Fibroblast of skin of left quadriceps (primary cell): ENCODE measurements at regions not wholly inside any gene's neighbourhood (a gene's known extent, or its start where the extent isn't known, plus 50 kb on each side); places are given as distances from the start of the nearest gene placed in this dataset.
"Not testable (repeated sequence)": the region's sequence is repeated elsewhere in the genome, so short reads cannot be mapped to it uniquely, and the experiment has no call there.

Experiments
- DNase-seq, 2 experiments: peaks; one replicate each; pipeline ENCODE4 v3.0.0-alpha.2; 2013; ENCODE audit warnings: low read depth in 2 of 2

DNA sequence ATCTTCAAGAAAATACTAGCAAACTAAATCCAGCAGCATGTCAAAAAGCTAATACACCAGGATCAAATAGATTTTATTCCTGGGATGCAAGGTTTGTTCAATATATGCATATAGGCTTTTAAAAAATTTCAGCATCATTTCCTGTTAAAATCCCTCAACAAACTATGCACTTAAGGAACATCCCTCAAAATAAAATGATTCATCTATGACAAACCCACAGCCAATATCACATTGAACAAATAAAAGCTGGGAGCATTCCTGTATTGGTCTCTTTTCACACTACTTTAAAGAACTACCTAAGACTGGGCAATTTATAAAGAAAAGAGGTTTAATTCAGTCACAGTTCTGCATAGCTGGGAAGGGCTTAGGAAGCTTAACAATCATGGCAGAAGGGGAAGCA, 726.7 kb downstream of the GRXCR1 start:
- no peak for DNase-seq

DNA sequence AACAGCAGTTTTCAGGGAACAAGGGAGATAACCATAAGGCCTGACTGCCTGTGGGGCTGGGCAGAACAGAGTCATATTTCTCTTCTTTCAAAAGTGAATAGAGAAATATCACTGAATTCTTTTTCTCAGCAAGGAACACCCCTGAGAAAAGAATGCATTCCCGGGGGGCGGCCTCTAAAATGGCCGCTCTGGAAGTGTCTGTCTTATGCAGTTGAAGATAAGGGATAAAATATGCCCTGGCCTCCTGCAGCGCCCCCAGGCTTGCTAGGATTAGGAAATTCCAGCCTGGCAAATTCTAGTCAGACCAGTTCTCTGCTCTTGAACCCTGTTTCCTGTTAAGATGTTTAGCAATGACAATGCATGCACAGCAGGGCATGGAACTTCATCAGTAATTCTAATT, 745.4 kb downstream of the GRXCR1 start:
- not testable (repeated sequence) for DNase-seq

DNA sequence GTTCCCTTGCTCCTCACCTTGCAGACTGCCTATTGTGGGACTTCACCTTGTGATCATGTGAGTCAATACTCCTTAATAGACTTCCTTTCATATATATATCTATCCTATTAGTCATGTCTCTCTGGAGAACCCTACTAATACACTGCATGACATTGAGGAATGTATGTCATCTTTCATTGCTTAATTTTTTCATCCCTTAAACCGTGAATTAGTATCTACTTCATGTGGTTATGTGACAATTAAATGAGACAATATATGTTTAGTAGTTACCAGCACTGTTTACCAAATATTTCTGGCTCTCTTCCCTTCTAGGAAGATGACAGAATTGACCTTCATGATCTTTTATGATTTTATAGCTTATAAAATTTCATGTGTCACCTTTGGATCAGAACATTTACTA, 759.5 kb downstream of the GRXCR1 start:
- no peak for DNase-seq

DNA sequence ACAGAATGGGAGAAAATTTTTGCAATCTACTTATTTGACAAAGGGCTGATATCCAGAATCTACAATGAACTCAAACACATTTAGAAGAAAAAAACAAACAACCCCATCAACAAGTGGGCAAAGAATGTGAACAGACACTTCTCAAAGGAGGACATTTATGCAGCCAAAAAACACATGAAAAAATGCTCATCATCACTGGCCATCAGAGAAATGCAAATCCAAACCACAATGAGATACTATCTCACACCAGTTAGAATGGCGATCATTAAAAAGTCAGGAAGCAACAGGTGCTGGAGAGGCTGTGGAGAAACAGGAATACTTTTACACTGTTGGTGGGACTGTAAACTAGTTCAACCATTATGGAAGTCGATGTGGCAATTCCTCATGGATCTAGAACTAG, 767.0 kb downstream of the GRXCR1 start:
- DNase-seq: not testable (repeated sequence)

DNA sequence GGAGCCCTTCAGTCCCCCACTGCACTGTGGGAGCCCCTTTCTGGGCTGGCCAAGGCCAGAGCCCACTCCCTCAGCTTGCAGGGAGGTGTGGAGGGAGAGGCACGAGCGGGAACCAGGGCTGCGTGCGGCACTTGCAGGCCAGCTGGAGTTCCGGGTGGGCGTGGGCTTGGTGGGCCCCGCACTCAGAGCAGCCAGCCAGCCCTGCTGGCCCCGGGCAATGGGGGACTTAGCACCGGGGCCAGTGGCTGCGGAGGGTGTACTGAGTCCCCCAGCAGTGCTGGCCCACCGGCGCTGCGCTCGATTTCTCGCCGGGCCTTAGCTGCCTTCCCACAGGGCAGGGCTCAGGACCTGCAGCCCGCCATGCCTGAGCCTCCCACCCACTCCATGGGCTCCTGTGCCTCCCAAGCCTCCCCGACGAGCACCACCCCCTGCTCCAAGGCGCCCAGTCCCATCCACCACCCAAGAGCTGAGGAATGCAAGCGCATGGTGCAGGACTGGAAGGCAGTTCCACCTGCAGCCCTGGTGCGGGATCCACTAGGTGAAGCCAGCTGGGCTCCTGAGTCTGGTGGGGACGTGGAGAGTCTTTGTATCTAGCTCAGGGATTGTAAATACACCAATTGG, 776.2 kb downstream of the KCTD8 start:
- DNase-seq: not testable (repeated sequence)

DNA sequence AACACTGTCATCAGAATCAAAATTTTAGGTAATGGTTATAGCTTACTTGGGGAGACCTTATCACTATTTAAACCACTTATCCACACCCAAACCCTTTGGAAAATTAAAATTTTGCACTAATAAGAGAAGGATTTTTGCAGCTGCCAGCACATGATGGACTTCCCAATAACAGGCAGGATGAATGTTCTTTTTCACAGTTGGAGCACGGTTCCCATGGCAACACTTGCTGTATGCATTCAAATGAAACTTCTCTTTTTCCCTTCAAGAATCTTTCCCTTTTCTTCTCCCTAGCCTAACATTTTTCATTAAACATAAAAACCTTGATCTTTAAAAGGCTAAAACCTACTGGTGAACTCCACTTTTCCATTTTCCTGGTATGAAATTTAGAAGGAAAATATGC, 768.2 kb downstream of the KCTD8 start:
- no peak for DNase-seq

DNA sequence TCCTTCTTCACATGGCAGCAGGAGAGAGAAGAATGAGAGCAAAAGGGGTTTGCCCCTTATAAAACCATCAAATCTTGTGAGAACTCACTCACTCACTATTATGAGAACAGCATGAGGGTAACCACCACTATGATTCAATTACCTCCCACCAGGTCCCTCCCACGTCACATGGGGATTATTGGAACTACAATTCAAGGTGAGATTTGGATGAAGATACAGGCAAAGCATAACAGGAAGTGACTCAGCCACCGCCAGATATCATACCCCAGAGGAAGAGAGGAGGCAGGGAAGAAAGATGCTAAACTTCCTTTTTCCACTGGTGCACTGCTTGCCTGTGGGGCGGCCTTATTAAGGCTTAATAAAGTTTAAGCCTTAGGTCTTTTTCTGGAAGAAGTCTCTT, 766.1 kb downstream of the KCTD8 start:
- DNase-seq: no peak

DNA sequence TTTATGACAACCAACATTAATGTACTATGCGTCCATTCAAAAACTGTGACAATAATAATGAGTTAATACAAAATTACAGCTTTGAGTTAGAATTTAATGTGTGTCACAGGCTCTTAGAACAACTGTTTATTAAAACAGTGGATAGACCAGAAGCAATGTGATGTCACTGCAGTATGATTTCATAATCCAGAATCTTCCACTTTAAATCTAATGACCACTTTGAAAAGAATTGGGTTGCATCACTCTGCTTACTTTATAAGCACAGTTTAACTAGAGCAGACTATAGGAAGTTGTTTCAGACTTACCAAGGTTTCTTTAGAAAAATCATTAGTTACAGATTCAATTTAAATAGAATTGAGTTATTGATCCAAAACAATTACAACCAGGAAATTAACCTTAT, 758.5 kb downstream of the KCTD8 start:
- no peak for DNase-seq

DNA sequence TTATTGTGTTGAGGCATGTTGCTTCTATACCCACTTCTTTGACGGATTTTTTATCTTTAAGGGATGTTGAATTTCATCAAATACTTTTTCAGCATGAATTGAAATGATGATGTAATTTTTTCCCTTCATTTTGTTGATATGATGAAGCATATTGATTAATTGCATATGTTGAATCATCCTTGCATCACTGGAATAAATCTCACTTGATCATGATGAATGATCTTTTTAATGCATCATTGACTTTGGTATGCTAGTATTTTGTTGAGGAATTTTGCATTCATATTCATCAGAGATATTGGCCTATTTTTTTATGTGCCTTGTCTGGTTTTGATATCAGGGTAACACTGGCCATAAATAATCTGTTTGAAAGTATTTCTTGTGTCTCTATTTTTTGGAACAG, 754.7 kb downstream of the KCTD8 start:
- DNase-seq: no peak

DNA sequence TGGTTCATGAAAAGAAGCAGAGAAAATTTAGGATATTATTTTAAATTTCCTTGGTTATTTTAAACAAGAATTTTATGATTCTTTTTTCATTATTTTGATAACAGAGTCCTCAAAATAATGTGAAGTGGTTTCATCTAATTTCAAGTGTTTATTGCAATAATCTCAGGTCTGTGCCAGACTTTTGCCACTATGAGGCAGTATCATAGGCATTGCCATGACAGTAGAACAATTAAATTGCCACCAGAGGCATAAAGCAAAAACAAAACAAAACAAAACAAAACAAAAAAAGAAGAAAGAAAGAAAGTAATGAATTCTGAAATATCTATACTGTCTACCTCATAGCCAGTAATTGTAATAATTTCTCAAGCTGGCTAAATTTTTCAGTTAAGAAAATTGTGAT, 739.2 kb downstream of the KCTD8 start:
- no peak for DNase-seq

DNA sequence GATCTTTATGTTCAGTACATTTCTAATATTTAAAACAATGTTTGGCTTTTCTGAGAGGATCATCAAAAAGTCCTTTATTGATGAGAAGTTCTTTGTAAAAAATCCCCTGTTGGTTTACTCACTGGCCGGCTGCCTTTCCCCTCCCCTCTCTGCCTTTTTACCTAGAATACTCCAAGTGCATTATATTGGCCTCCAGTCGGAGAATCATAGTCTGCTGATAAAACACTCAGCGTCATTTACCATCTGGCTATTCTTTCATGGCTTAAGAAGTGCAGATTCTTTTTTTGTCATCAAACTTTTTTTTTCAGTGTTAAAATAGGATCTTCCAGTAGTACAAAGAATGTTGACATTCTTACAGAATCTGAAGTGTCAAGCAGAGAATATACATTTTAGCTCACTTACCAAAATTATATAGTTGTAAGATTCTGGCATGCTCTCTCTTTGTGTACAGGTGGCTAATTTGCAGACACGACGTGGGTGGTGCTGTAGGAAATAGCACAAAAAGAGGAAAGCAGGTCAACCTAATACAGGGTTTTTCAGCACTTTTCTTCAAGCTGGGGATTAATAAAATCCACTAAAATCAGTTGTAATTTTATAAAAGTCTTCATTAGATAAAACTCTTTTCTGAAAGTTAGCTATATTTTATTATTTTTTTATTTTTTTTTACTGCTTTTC, 731.8 kb downstream of the KCTD8 start:
- no peak for DNase-seq

DNA sequence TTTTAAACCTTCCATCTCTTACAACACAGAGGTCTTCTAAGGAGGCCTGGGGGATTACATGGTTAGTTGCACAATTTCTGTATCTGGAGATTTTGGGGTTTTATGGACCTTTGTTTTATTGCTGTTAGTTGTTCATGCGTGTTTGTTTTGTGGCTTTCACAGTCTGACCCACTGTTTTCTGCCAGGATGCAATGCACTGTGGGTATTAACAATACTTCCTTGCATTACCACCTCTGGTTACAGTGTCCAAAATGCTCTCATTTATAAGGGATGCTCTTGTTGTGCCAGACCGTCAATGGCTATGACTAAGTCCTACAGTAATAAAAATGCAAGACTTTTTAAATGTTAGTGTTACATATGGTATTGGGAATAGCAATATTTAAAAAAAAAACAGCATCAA, 730.2 kb downstream of the KCTD8 start:
- DNase-seq: no peak

DNA sequence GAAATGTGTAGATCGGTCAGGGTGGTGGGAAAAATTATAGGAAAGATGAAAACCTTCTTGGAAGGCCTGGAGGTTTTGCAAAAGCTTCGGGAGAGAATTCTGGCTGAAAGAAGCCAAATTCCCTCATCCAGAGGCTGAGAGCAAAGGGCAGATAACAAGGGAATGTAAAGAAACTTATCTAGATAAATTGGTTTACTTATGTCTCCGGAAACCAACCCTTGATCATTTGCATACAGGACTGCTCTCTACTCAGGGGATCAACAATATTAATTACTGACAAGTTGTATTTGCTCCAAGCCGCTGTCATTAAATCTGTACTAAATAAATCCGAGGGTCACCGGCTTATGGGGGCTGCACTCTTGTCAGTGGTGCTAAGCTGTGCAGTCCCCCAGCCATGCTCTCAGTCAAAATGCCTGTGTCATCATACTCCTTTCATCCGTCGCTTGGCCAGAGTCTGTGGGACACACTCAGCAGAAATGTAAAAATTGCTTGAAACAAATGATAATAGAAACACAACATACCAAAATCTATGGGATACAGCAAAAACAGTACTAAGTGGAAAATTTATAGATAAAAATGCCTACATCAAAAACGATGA, 715.7 kb downstream of the KCTD8 start:
- DNase-seq: no peak

DNA sequence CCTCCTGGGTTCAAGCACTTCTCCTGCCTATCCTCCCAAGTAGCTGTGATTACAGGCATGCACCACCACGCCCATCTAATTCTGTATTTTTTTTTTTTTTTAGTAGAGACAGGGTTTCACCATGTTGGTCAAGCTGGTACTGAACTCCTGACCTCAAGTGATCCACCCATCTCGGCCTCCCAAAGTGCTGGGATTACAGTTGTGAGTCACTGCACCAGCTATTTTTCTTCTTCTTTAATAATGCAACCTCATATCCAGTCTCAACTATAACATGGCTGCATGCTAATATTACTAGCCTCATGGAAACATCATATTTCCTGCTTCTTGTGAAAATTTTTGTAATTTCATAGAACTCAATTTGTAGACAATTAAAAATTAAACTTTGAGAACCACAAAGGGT, 706.5 kb downstream of the KCTD8 start:
- no peak for DNase-seq

DNA sequence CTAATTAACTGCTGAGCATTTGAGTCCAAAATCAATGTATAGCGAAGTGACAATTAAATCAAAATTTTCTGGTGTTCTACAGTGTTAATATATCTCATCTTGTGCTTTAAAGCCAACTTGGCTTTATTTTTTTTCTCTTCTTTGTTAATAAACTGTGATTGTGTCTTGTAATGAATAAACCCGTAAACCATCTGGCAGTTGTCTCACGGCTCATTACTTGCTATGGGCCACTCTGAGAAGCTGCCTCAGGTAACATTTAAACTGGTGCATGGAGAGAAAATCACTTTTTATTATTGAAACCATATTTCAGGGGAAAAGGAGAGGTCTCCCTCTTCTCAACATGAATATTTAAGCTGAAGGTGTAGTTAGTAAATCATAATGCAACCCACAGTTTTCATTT, 694.0 kb downstream of the KCTD8 start:
- no peak for DNase-seq

DNA sequence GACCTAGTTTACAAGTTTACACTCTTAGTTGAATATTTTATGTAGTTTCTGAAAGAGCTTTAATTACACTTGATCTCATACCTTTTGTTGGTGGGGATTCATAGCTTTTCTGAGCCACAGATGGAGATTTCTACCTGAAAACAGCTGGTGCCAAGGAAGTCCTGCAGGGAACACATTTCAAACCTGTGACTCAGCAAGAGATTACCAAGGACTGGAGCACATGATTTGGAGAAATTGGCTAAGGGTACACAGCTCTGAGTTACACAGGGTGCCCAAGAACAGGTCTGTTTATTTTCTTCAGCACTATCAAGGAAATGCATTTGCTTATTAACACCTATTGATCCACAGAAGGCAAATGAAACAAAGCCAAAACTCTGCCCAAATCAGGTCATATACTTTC, 691.5 kb downstream of the KCTD8 start:
- no peak for DNase-seq

DNA sequence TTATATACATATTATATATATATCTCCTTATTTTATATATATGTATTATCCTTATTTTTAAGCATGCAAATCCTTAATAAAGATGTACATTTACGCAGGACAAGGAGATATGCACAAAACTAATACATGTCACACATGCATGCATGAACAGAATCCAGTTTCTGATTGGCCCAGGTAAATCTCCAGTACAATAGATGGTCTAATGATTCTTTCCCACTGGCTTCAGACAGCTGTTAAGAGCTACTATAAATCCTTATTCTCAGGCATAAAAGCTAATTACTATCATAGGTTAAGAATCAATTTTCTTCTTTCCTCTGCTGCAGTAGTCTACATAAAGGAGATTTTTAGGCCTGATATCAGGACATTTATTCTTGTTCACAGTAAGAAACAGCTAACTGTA, 689.8 kb downstream of the KCTD8 start:
- no peak for DNase-seq

DNA sequence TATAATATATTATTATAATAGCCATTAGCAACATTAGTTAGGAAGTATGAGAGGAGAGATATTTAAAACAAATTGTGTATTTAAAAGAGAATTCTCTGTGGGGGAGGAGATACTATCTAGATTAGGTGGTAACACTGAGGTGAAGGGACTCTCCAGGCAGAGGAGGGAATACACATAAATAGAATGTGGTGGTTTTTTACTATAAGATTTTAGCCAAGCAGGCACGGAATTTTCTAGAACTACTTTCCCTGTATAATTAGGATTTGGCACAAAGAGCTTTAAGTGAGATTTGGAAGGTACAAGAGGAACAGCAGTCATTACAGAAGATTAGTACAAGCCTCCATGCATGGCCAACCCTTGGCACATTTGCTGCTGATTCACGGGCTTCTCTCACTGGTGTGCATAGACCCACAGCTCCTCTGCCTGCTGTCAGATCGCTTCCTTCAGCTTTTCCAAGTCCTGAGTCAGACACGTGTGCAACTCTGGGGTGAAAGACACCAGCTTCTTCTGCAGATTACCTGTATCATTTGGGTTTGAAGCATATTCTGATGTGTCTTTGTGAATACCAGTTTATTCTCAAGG, 685.5 kb downstream of the KCTD8 start:
- DNase-seq: no peak

DNA sequence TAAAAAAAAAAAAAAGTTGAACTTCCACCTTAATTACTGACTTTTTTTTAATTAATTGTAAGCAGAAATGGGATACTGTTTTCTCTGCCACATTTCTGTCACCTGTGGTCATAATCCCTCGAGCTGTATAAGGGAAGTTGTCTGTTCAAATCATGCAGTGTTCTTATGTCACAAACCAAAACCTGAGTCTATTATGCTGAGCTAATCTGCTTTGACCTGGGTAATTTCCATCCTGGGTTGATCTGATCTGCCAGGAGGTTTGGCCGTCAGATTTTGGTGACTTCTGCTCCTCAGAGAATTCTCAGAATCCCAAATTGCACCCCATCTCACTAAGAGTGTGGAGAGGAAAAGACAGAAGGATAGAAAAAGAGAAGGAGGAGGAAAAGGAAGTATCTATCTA, 683.1 kb downstream of the KCTD8 start:
- DNase-seq: no peak

DNA sequence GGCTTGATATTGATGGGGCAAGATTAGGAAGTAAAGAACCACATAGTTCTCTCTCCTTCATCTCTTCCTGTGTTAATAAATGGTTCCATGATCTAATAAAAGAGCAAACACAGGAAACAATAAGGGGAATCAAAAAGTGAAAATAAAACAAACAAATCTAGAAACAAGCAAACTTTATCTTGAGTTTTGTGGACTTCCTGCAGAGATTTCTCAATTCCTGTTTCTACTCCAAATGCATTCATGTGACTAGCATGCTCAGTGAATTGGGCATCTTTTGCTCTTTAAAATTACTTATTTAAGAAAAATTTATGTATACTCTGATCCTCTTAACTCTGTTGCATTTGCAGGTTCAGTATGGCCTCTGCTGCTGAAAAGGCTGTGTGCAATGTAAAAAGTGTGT, 682.0 kb downstream of the KCTD8 start:
- DNase-seq: no peak

DNA sequence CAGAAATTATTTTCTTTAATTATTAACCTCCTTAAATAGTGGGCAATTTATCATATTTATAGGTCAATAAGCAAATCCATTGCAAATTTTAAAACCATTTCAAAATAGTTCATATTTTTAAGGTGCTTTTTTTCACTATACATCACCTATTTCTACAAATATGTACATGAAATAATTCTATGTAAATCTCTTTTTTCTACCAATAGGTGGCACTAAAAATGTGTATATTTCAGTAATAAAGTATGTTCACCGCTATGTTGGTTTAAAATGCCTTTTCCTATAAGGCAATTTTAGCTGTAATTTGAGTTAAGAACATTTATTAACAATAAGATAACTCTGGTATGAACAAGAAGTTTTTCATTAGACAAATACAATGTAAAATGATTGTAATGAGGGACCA, 672.2 kb downstream of the KCTD8 start:
- no peak for DNase-seq

DNA sequence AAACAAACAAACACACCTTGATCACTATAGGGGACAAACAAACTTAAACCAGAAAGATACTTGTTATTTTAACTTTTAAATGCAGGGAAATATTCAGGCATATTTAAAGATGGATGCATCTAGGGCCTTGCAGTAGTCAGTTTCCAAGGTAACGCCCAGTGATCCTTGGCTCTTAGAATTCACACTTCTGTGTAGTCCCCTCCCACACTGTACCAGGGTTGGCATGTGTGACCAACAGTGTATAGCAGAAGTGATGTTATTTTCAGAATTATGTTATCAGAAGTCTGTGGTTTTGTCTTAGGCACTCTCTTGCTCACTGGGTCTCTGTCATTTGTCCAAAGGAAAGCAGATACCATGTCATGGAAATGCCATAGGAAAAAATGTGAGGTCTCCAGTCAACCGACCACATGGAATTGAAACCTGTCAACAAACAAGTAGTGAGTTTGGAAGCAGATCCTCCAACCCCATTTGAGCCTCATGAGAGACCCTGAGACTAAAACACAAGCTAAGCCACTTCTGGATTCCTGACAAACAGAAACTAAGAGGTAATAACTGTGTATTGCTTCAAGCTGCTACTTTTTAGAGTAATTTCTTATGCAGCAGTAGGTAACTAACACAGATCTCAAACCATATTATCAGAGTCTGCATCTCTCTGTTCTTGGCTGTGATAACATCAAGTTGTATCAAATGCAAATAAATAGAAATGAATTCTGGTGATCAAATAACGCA, 670.3 kb downstream of the KCTD8 start:
- no peak for DNase-seq

DNA sequence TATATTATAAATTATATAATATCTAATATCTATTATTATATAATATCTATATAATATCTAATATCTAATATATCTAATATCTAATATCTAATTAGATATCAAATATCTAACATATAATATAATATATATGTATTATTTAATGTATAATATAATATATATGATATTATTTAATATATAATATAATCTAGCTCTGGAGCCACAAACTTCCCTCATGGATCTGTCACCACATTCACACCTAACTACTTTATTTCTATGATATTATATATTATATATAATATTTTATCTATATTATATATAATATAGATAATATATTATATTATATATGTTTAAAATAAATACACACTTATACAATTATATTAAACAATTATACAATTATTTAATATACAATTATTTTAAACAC, 667.5 kb downstream of the KCTD8 start:
- DNase-seq: no peak
